Kidney capillary endothelial cell (primary cell): ENCODE measurements at regions not wholly inside any gene's neighbourhood (a gene's known extent, or its start where the extent isn't known, plus 50 kb on each side); places are given as distances from the start of the nearest gene placed in this dataset.
"Not testable (repeated sequence)": the region's sequence is repeated elsewhere in the genome, so short reads cannot be mapped to it uniquely, and the experiment has no call there.

Source experiments
- DNase-seq: peaks from one replicate; pipeline ENCODE4 v3.0.0-alpha.2; 2018; ENCODE audit warnings: low spot score

DNA sequence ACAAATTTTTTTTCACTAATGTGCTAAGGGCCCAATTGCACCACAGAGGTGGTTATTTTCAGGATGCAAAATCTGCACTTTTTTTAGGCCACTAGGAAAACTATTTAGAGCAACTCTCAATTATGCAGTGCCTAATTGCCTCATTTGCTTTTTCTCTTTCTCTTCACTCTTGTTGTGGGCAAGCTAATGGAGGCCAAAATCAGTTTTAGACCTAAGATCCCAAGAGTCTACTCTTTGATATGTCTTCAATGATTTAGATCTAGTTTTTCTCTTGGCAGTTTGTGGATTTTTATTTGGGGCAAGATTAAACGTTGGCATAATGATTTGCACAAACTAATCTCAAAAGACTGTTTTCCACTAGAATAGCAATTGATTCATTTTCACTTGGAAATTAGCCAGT, 1996.9 kb downstream of the LRRC4C start:
- no peak for DNase-seq

DNA sequence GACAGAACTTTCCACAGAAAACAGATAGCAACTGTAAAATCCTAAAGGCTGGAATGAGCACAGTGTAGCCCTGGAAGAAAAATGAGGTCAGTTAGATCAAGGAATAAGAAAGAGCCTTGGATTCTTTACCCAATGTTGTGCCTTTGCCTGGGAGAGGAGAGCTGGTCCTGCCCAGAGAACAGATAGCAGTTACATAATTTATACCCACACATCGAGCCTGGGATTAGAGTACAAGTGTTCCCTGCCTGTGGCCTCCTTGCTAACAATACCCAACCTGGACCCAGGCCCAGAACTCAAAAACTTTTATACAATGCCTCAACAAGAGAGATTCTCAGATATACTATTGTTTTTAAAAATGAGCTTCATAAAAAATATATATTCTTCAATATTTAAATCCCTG, 1998.4 kb downstream of the LRRC4C start:
- no peak for DNase-seq

DNA sequence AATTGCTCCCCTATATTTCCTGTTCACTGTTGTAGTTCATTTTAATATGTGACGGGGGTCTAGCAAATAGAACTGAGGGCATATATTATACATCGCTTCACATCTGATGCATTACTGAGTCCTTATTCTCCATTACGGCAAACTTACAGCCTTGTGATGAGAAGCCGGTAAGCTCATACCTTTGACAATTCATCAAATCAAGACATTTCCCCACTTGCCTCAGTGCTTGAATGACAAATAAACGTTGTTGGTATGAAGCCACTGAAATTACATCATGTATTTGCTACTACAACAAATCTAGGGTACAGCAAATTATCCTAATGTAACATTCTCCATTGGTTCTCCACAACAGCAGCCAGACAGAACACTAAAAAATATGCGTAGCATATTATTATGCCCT, 1999.8 kb downstream of the LRRC4C start:
- no peak for DNase-seq

DNA sequence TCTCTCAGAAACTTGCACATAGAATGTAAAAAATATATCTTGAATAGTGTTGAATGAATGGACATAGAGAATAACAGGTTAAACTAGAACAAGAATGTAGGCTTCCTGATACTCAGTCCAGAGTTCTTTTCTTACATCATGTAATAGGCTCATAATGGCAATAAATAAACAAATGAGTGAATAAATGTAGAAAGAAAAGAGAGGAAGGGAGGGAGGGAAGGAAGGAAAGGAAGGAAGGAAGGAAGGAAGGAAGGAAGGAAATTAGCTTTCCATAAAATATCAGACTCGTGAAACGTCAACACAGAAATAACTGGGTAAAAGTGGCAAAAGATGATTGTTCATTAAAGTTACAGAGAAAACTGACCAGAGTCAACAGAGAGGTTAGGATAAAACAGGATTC, 2001.0 kb downstream of the LRRC4C start:
- DNase-seq: no peak

DNA sequence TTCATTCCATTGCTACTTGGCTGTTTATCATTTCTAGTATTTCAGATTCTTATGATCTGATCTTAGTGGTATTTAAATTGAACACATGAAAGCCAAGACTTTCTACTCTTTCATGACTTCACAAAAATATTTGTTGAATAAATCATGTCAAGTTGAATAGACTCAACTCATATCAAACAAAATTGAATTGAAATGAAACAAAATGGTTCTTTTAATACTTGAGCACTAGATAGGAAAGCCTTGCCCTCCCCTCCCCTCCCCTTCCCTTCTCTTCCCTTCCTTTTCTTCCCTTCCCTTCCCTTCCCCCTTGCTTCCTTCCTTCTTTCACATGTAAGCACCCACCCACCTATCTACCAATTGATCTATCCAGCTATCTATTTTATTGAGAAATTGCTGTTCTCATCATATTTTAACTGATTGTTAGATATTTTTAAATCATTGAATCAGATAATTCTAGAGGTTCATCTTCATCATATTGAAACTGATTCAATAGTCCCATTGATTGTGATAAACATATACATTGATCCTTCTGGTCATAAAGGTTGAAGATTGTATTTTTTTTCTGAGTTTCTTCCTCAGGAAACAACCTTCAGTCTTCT, 2015.9 kb downstream of the LRRC4C start:
- no peak for DNase-seq

DNA sequence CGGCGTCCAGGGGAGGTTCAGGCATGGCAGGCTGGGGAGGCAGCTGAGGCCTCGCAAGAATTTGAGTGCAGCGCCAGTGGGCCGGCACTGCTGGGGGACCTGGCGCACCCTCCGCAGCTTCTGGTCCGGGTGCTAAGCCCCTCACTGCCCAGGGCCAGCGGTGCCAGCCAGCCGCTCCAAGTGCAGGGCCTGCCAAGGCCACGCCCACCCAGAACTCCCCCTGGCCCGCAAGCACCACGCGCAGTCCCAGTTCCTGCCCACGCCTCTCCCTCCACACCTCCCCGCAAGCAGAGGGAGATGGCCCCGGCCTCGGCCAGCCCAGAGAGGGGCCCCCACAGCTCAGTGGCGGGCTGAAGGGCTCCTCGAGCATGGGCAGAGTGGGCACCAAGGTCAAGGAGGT, 2017.3 kb downstream of the LRRC4C start:
- DNase-seq: no peak

DNA sequence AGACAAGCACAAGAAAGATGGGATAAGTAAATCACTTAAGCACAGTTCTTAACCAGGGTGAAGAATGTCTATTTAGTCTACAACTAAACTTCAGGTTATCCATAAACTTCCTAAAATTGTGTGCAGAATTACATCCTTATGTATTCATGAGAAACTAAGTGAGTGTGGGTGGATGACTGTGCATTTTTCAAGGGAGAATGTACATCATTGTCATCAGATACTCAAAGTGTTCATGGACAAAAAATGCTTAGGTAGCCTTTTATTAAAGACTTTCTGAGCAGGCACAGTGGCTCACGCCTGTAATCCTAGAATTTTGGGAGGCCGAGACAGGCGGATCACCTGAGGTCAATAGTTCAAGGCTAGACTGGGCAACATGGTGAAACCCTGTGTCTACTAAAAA, 2023.8 kb downstream of the LRRC4C start:
- no peak for DNase-seq

DNA sequence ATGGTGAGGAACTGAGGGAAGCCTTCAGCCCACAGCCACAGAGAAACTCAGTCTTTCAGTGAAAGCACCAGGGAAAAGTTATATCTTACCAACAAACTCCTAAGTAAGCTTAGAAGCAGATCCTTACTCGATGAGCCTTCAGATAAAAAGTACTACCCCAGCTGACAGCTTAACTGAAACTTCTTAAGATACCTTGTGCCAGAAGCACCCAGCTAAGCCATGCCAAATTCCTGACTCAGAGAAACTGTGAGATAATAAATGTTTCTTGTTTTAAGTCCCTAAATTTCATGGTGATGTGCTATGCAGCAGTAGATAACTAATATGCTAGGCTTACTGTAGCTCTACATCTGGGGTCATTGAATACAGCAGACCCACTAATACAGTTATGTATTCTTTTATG, 2025.0 kb downstream of the LRRC4C start:
- DNase-seq: no peak

DNA sequence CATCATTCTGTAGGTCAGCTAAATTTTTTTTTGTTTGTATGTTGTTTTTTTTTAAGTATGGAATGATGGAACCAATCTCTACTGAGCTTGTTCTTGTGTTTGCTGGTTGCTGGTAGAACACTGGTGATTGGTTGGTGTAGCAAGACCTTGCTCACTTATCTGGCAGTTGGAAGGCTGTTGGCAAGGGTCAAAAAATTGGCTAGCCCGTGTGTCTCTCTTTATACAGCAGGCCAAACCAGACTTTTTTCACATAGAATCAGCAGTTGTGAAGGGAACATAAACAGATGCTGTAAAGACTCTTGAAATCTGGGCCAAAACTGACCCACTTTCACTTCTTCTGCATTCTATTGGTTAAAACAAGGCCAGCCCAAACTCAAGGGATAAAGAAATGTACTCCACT, 2026.5 kb downstream of the LRRC4C start:
- DNase-seq: no peak

DNA sequence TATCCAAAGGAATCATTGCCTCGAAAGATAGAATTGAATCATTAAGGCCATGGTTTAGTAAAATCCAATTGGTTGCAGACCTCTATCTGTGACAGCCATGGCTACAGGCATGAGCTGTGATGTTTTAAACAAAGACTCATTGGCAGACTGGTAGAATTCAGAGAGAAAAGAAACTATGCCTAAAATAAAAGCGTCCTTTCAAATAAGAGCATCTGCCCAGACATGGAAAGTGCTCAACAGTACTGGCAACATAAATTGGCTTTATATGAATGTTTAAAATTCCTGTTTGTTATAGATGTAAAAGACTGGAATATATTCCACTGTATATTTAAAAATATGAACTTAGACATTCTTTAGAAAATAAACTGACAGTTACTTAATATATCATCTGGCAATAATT, 2034.2 kb downstream of the LRRC4C start:
- no peak for DNase-seq

DNA sequence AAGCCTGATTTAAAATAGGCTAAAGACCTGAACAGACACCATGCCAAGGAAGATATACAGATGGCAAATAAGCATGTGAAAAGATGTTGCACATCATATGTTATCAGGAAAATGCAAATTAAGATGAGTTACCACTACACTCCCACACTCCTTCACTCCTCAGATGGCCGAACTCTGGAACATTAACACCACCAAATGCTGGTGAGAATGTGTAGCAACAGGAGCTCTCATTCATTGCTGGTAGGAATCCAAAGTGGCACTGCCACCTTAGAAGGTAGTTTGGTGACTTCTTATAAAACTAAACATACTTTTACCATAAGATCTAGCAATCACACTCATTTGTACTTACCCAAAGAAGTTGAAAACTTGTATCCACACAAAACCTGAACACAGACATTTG, 2047.3 kb downstream of the LRRC4C start:
- no peak for DNase-seq

DNA sequence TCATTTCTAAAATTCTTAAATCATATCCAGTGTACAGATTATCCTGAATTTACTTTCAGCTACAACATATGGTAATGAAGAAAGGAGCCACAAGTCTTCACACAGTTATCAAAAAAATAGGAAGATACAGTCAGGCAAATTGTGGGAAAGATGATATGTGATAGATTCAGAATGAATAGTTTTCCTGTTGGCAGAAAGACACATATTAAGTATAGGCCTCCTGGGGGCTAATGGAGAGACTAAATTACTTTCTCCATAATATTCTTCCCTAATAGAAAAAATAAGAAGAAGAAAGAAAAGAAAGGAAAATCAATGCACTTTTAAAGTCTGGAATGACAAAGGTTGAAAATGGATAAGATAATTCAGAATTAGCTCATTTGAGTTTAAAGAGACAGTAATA, 2073.5 kb downstream of the LRRC4C start:
- DNase-seq: no peak

DNA sequence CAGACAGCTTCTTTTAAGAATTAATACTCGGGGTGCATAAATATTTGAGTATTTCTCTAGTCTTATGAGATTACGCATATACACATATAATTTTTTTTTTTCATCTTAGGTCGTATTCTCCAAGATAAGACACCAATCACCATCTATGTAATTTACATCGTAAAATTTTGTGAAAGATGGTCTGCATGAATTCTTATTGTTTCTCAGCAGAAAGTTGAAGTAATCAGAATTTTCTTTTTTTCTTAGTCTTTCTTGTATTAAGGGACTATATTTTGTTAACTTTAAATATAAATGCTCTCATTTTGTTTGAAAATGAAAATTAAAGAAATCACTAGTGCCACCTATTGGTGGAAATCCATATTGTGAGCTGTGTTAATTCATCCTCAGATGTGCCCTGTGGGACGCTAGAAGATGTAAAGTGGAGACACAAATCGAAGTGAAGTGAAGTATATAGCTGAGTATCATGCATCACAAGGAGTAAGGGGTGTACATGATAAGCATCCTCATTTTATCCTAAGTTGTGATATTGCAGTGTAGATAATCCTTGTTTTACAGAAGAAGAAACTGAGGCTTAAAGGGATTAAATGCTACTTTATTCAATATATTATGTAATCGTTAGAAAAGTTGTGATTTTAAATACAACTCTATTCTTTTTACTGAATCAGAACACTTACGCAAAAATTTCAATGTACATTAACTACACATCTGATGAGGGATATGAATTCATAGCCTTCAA, 2084.3 kb downstream of the LRRC4C start:
- DNase-seq: no peak

DNA sequence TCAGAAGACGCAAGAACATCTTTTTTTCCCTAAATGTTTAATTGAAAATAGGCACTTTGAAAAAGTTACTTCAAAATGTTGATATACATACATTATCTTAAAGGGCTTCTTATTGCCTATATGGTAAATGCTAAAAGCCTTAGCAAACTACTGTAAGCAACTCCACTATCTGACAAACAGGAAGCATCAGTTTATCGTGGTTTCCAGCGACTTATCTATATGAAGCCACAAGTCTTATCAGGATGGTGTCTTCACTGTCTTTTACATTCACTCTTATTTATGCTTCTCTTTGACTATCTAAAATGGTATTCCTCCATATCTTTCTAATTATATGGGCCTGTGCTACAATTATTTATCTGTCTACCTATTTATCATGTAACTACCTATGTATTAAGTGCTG, 2091.9 kb downstream of the LRRC4C start:
- DNase-seq: no peak

DNA sequence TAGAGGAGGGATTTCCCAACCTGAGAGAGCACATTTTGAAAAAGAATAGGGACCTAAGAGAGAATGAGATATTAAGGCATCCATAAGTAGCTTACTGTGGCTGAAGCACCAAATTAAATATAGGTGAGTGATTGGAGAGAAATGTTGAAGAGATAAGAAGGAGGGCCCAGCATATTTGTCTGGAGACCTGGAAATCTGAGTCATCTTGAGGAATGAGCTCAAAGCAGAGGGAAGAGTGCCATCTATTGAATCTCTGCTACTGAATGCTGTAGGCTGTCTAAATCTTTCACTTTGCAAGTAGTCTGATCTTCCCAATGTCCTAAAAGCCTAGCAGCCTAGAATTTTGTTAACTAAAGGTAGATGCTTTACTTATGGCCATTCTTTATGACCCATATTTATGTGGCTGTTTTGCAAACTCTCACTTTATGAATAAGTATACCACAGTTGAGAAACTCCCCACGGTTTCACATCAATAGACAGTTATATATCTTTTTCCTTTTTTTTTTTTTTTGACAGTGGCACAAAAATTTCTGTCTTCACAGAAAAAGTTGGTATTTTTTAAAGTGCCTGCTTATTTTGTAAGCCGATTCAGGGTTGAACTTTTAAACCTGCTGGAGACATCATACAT, 2093.5 kb downstream of the LRRC4C start:
- DNase-seq: no peak

DNA sequence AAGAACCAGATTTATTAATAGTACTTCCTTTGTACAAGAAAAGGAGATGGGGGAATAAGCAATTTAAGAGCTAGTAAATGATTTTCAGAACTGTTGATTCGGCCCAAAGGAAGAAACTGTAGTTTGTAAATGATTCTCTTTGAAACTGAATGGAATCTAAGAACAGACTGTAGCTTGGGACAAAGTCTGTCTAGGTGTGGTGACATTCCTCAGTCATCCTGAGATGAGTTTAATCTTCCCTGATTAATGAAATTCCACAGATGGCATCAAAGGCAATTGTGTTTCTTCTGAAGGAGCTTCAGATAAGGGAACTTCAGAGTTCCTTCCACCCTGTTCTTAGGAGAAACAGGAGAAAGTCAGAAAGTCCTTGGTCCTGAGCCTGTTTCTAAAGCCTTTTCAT, 2095.9 kb downstream of the LRRC4C start:
- no peak for DNase-seq

DNA sequence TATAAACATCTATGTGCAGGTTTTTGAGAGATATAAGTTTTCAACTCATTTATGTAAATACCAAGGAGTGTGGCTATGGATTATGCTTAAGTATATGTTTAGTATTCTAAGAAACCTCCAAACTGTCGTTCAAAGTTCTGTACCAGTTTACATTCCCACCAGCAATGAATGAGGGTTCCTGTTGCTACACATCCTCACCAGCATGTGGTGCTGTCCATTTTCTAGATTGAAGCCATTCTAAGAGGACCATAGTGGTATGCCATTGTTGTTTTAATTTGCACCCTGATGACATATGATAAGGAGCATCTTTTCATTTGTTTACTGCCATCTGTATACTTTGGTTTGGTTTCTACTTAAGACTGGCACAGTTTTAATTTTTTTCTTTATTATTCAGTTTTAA, 2097.9 kb downstream of the LRRC4C start:
- DNase-seq: no peak

DNA sequence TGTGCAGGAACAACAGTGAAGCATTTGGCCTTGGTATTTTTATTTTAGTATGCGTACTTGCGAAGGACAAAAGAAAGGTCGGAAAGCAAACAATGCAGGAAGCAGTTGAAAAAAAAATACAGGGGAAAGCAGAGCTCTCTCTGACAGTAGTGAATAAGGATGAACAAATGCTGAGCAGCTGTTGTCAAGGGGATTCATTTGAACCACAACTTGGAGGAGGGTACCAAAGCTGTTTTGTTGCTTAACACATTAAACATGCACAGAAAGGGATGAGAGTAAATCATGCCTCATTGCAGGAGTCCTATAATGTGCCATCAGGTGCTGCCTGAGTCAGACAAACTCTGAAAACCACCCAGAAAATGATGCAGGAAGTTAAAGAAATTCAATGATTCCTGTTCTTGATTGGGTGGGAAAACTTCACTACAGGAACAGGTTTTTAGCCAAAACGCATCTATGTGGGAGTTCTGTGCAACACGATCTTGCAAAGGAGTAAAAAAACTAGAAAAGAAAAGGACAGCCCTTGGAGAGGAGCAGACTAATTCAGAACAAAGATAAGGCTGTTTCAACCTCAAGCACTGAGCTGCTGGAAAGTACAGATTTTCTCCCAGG, 2113.5 kb downstream of the LRRC4C start:
- no peak for DNase-seq

DNA sequence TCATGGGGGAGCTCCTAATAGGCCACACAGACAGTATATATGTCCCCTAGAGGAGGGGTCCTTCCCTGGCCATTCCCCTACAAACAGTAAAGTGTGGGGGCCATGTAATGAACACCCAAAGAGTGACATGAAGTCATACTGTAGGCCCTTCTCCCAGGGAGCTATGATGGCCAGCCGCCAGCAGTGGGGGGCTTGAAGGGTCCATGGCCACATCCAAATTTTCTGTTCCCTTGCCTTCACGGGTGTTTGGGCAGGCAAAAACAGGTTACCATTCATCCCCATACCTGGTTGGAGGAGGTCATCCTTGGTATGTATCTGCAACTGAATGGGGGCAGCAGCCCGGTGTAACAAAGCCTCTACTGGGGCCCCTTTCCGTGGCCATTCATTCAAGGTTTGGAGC, 2118.0 kb downstream of the LRRC4C start:
- no peak for DNase-seq

DNA sequence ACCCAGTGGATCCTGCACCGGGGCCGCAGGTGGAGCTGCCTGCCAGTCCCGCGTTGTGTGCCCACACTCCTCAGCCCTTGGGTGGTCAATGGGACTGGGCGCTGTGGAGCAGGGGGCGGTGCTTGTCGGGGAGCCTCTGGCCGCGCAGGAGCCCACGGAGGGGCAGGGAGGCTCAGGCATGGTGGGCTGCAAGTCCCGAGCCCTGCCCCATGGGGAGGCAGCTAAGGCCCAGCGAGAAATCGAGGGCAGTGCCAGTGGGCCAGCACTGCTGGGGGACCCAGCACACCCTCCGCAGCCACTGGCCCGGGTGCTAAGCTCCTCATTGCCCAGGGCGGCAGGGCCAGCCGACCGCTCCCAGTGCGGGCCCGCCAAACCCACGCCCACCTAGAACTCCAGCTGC, 2126.4 kb downstream of the LRRC4C start:
- not testable (repeated sequence) for DNase-seq

DNA sequence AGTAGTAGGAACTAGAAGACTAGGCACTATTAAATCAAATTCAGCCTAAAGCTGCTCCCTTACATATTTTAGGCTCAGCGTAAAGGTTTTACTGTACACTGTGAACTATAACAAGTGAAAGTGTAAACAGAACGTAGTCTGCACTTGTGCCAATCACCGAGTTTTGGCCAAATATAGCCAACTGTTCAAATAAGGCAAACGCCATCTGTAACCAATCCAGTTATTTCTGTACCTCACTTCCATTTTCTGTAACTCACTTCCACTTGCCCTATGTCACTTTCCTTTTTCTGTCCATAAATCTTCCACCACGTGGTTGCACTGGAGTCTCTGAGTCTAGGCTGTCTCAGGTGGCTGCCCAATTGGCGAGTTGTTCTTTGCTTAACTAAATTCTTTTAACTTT, 2132.2 kb downstream of the LRRC4C start:
- no peak for DNase-seq

DNA sequence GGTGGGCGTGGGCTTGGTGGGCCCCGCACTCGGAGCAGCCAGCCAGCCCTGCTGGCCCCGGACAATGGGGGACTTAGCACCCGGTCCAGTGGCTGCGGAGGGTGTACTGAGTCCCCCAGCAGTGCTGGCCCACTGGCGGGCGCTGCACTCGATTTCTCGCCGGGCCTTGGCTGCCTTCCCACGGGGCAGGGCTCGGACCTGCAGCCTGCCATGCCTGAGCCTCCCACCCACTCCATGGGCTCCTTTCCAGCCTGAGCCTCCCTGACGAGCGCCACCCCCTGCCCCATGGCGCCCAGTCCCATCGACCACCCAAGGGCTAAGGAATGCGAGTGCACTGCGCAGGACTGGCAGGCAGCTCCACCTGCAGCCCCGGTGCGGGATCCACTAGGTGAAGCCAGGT, 2147.6 kb downstream of the LRRC4C start:
- DNase-seq: not testable (repeated sequence)

DNA sequence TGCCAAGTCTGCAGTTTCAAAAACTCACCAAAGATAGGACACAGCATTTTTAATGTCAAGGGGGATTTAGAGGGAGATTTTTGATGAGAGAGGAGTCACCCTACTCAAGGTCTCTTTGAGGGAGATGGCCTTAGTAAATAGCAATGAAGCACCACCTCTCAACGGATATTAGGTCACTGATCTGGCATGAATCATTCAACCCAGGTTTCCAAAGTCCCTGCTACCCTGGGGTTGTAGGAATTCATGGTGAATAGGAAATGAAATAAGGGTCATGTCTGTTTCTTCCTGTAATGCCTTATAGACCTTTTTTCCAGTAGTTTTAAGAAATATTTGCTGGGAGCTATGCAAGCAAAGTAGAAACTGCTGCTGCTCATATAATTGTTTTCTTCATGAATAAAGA, 2154.9 kb downstream of the LRRC4C start:
- no peak for DNase-seq
